ENCODE measurements at regions not wholly inside any gene's neighbourhood (a gene's known extent, or its start where the extent isn't known, plus 50 kb on each side); places are given as distances from the start of the nearest gene placed in this dataset.

- TF ChIP-seq, protein P1, sequence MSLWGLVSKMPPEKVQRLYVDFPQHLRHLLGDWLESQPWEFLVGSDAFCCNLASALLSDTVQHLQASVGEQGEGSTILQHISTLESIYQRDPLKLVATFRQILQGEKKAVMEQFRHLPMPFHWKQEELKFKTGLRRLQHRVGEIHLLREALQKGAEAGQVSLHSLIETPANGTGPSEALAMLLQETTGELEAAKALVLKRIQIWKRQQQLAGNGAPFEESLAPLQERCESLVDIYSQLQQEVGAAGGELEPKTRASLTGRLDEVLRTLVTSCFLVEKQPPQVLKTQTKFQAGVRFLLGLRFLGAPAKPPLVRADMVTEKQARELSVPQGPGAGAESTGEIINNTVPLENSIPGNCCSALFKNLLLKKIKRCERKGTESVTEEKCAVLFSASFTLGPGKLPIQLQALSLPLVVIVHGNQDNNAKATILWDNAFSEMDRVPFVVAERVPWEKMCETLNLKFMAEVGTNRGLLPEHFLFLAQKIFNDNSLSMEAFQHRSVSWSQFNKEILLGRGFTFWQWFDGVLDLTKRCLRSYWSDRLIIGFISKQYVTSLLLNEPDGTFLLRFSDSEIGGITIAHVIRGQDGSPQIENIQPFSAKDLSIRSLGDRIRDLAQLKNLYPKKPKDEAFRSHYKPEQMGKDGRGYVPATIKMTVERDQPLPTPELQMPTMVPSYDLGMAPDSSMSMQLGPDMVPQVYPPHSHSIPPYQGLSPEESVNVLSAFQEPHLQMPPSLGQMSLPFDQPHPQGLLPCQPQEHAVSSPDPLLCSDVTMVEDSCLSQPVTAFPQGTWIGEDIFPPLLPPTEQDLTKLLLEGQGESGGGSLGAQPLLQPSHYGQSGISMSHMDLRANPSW (CRISPR knock-in tag; conservative IDR thresholded peaks at IDR 0.05; ENCODE audit: low read depth) = no peak
Observed at GRCh38 chr6:131460614-131461000, 112.4 kb upstream of the ARG1 start (continued).

DNA sequence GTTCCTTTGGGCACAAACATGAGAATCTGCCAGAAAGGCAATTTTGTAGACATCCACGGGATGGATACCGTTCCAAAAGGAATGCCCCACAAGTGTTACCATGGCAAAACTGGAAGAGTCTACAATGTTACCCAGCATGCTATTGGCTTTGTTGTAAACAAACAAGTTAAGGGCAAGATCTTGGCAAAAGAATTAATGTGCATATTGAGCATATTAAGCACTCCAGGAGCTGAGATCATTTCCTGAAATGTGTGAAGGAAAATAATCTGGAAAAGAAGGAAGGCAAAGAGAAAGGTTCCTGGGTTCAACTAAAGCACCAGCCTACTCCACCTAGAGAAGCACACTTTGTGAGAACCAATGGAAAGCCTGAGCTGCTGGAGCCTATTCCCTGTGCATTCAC is 103.9 kb upstream of the ARG1 start:
- Mint-ChIP-seq H3K36me3 (peaks cover 4% of the 10 kb centered on the region), H3K4me3 (no peak overlapping the region), H3K9me3 (peaks cover 19% of the 10 kb centered on the region), H3K27me3 (ENCODE audit: low read depth) (peaks cover 3% of the 10 kb centered on the region; the same call in 1 of the 2 replicates), H3K27ac (no peak overlapping the region), H3K4me1 (peaks cover 13% of the 10 kb centered on the region)
- ATAC-seq = no peak
- ChIA-PET CTCF (interaction anchor here (1.0 to 2.1 kb wide), 2 partner anchors 9 to 269 kb away, joined by 3 to 10 read pairs; no protein-coding TSS in a partner anchor), POLR2A (interaction anchor here (0.7 kb wide), 1 partner anchor 219 kb away, joined by 4 read pairs; no protein-coding TSS in a partner anchor)
- TF ChIP-seq ZNF396 (CRISPR knock-in tag; IDR thresholded peaks at IDR 0.05; ENCODE audit: borderline replicate concordance) = no peak
- TF ChIP-seq, protein P2, sequence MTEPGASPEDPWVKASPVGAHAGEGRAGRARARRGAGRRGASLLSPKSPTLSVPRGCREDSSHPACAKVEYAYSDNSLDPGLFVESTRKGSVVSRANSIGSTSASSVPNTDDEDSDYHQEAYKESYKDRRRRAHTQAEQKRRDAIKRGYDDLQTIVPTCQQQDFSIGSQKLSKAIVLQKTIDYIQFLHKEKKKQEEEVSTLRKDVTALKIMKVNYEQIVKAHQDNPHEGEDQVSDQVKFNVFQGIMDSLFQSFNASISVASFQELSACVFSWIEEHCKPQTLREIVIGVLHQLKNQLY (CRISPR knock-in tag; IDR thresholded peaks at IDR 0.05) = no peak
- TF ChIP-seq HMGXB4 (CRISPR knock-in tag; IDR thresholded peaks at IDR 0.05) = no peak
- no peak for DNase-seq (ENCODE audit: low spot score)

DNA sequence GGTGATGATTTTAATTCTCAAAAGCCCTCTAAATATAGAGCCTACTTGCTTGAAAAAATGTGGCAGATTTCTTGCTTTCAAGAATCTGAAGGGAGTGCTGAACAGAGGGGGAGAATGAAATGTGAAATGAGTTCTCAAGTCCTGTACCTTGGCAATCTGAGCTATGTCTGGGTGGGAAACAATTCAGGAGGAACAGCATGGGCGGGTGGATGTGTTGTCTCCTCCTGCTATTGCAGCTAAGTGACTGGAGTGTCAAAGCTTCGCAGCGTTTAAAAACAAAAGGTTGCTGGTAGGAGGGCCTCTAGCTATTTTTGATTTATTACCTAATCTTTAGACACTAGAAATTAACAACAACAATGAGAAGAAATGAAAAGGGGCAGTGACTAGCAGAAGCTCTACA is 102.5 kb upstream of the ARG1 start:
- POLR2A ChIA-PET = no interaction called here
- peaks cover 6% of the 10 kb centered on the region; the same call in 1 of the 2 replicates for H3K27me3 Mint-ChIP-seq (ENCODE audit: low read depth)
- no peak overlapping the region for H3K27ac Mint-ChIP-seq
- ATAC-seq (no peak), DNase-seq (ENCODE audit: low spot score) (no peak)
- H3K36me3 Mint-ChIP-seq = peaks cover 14% of the 10 kb centered on the region
- TF ChIP-seq TCF7 (CRISPR knock-in tag; IDR thresholded peaks at IDR 0.05; ENCODE audit: low read depth) = no peak
- TF ChIP-seq FOXK1 (CRISPR knock-in tag; IDR thresholded peaks at IDR 0.05) = no peak
- TF ChIP-seq SMAD3 (CRISPR knock-in tag; IDR thresholded peaks at IDR 0.05; ENCODE audit: borderline replicate concordance) = no peak
- TF ChIP-seq TEAD1 (CRISPR knock-in tag; IDR thresholded peaks at IDR 0.05) = no peak
- TF ChIP-seq SP1 (CRISPR knock-in tag; conservative IDR thresholded peaks at IDR 0.05) = no peak
- TF ChIP-seq ZNF671 (CRISPR knock-in tag; IDR thresholded peaks at IDR 0.05) = no peak
- TF ChIP-seq USF1 (CRISPR knock-in tag; IDR thresholded peaks at IDR 0.05) = no peak
- TF ChIP-seq MYBL2 (CRISPR knock-in tag; IDR thresholded peaks at IDR 0.05) = no peak
- CTCF ChIA-PET = interaction anchor here (2.1 kb wide), 1 partner anchor 11 kb away, joined by 10 read pairs; no protein-coding TSS in a partner anchor
- peaks cover 13% of the 10 kb centered on the region for H3K4me1 Mint-ChIP-seq
- H3K4me3 Mint-ChIP-seq = no peak overlapping the region
- H3K9me3 Mint-ChIP-seq = peaks cover 30% of the 10 kb centered on the region

GRCh38 chr6:131471331-131471730 is 101.7 kb upstream of the ARG1 start:
- ATAC-seq = no peak
- CTCF ChIA-PET = interaction anchor here (1.5 kb wide), 1 partner anchor 11 kb away, joined by 4 read pairs; no protein-coding TSS in a partner anchor

More at GRCh38 chr6:131471331-131471730, 101.7 kb upstream of the ARG1 start:
- POLR2A ChIA-PET = interaction anchor here (1.2 kb wide), 1 partner anchor 11 kb away, joined by 4 read pairs; no protein-coding TSS in a partner anchor
- H3K36me3 Mint-ChIP-seq = peaks cover 15% of the 10 kb centered on the region
- peaks cover 6% of the 10 kb centered on the region; the same call in 1 of the 2 replicates for H3K27me3 Mint-ChIP-seq (ENCODE audit: low read depth)
- H3K4me3 Mint-ChIP-seq = no peak overlapping the region
- peaks cover 13% of the 10 kb centered on the region for H3K4me1 Mint-ChIP-seq
- TF ChIP-seq MXD4 (CRISPR knock-in tag; IDR thresholded peaks at IDR 0.05; ENCODE audit: borderline replicate concordance) (no peak), E2F4 (CRISPR knock-in tag; IDR thresholded peaks at IDR 0.05; ENCODE audit: borderline replicate concordance, low read depth) (no peak), IRF2 (CRISPR knock-in tag; IDR thresholded peaks at IDR 0.05; ENCODE audit: borderline replicate concordance, low read depth) (no peak), RELA (CRISPR knock-in tag; IDR thresholded peaks at IDR 0.05; ENCODE audit: borderline replicate concordance) (no peak), HMGXB4 (CRISPR knock-in tag; IDR thresholded peaks at IDR 0.05) (no peak), PRRX2 (CRISPR knock-in tag; IDR thresholded peaks at IDR 0.05) (no peak), CREB1 (CRISPR knock-in tag; IDR thresholded peaks at IDR 0.05) (no peak), ZNF423 (CRISPR knock-in tag; IDR thresholded peaks at IDR 0.05) (no peak), SOX15 (CRISPR knock-in tag; IDR thresholded peaks at IDR 0.05) (no peak), NFATC4 (CRISPR knock-in tag; IDR thresholded peaks at IDR 0.05) (no peak), EMX1 (CRISPR knock-in tag; IDR thresholded peaks at IDR 0.05) (no peak)
- TF ChIP-seq, protein P3, sequence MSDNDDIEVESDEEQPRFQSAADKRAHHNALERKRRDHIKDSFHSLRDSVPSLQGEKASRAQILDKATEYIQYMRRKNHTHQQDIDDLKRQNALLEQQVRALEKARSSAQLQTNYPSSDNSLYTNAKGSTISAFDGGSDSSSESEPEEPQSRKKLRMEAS (CRISPR knock-in tag; IDR thresholded peaks at IDR 0.05) = no peak
- H3K9me3 Mint-ChIP-seq = peaks cover 32% of the 10 kb centered on the region
- H3K27ac Mint-ChIP-seq = no peak overlapping the region
- no peak for DNase-seq (ENCODE audit: low spot score)
